Liver (tissue), 3 donors: ENCODE measurements at regions not wholly inside any gene's neighbourhood (a gene's known extent, or its start where the extent isn't known, plus 50 kb on each side); places are given as distances from the start of the nearest gene placed in this dataset.

ENCODE experiments used
- TAF1 ChIP-seq: conservative IDR thresholded peaks from 2 replicates; pipeline ENCODE4 v1.6.1; 2016; ENCODE audit warnings: antibody characterized with exemption, mild to moderate bottlenecking
- YY1 ChIP-seq: IDR thresholded peaks from 2 replicates; pipeline ENCODE4 v1.6.1; 2016; ENCODE audit warnings: antibody characterized with exemption, mild to moderate bottlenecking
- TF ChIP-seq, protein P1 (sequence below): fragments of 150-350 bp; IDR thresholded peaks from 2 replicates; pipeline ENCODE4 v1.5.1; 2017; ENCODE audit warnings: improper control_type of control experiment, low read depth, low read length; ENCODE audit not compliant: missing input control
- donor health status: healthy.
- donor health status: healthy.

DNA sequence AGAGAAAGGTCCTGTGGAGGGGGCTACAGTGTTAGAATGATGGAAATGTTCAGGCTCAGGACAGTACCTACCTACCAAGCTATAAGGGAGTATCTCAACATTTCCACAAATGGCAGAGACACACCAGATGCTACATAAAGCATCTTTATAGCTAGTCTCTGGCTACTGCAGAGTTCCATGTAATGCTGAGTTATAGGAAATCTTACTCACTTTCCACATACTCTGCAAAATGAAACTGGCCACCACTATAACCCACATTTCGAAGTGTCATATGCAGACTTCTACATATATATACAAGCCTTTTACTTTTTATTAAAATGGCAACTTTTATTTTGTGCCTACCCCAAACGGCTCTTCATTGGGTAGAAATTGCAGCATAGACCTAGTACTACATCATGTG is 85.5 kb downstream of the FAS start:
- TF ChIP-seq TAF1, result no peak
- TF ChIP-seq, protein P1, sequence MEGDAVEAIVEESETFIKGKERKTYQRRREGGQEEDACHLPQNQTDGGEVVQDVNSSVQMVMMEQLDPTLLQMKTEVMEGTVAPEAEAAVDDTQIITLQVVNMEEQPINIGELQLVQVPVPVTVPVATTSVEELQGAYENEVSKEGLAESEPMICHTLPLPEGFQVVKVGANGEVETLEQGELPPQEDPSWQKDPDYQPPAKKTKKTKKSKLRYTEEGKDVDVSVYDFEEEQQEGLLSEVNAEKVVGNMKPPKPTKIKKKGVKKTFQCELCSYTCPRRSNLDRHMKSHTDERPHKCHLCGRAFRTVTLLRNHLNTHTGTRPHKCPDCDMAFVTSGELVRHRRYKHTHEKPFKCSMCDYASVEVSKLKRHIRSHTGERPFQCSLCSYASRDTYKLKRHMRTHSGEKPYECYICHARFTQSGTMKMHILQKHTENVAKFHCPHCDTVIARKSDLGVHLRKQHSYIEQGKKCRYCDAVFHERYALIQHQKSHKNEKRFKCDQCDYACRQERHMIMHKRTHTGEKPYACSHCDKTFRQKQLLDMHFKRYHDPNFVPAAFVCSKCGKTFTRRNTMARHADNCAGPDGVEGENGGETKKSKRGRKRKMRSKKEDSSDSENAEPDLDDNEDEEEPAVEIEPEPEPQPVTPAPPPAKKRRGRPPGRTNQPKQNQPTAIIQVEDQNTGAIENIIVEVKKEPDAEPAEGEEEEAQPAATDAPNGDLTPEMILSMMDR, result no peak
- no peak for TF ChIP-seq YY1
